ENCODE measurements at regions not wholly inside any gene's neighbourhood (a gene's known extent, or its start where the extent isn't known, plus 50 kb on each side); places are given as distances from the start of the nearest gene placed in this dataset.
A peak's percentile ranks its signal among the peaks of the same experiment; 100 is the strongest.
"Not testable (repeated sequence)": the region's sequence is repeated elsewhere in the genome, so short reads cannot be mapped to it uniquely, and the experiment has no call there.

DNA sequence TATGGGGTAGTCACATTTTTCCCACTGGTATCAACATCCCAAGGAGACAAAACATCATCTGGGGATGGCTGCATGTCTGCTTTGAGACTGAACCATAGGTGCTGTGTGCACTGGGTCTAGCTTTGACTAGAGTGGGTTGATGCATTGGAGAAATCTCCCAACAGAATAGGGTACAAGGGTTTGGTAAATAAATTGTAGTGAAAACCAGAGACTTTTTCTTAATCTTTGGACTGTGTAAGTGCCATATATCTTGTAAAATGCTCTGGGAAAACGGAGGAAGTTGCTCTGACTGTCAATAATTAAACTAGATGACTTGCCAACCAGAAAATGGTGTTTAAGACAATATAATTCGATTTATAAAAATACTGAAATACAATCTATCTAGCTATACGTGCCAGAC is 1064.0 kb upstream of the SLIT2 start:
- Histone ChIP-seq H3K27me3 (no peaks in the 10 kb centered on the region), H3K4me1 (peaks cover 2% of the 10 kb centered on the region; the same call in 1 of the 2 replicates), H3K27ac (no peak overlapping the region), H3K4me3 (no peak overlapping the region), H3K36me3 (no peaks in the 10 kb centered on the region), H3K9me3 (replicated peaks) (no peaks in the 10 kb centered on the region)
- DNase-seq = no peak

DNA sequence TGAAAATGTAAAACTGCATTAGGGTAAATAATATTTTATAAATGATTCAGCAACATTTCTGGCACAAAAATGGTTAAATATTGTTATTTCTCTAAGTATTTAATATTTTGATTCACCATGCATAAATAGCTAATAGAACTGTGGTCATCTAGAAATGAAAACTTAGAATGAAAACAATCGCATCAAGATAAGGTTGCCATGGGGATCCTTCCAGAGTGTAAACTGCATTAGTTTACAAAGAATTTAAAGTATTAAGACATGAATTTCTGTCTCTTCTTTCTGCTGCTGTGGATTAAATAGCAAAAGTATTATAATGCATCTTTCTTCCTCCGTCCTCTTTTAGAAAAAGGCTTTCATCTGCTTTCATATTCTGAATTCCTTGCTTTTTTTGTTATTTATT is 1064.6 kb upstream of the SLIT2 start:
- DNase-seq = no peak
- Histone ChIP-seq H3K27me3 (no peaks in the 10 kb centered on the region), H3K36me3 (no peaks in the 10 kb centered on the region), H3K4me3 (no peak overlapping the region), H3K9me3 (replicated peaks) (no peaks in the 10 kb centered on the region), H3K4me1 (peaks cover 2% of the 10 kb centered on the region; the same call in 1 of the 2 replicates), H3K27ac (no peak overlapping the region)

- H3K4me3 ChIP-seq; H3K36me3 ChIP-seq; H3K27ac ChIP-seq; H3K27me3 ChIP-seq; DNase-seq; H3K9me3 ChIP-seq (replicated peaks); H3K4me1 ChIP-seq: not testable (repeated sequence)
Observed at GRCh38 chr4:19181631-19182030, 1070.1 kb upstream of the SLIT2 start.

DNA sequence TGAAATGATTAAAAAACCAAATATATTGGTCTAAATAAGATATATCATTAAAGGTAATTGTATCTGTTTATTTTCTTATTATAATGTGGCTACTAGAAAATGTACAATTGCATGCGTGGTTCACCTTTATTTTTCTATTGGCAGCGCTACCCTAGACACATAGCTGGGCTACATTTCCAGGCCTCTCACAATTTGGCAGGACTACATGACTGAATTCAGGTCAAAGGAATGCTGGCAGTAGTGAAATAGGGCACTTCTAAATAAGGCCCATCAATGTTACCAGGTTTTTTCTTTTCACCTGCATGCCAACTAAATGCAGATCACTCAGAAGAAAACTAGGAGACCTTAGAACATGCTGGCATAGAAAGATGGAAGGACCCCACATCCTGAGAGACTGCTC is 1072.9 kb upstream of the SLIT2 start:
- Histone ChIP-seq H3K36me3 (no peaks in the 10 kb centered on the region), H3K4me3 (no peak overlapping the region), H3K27me3 (no peaks in the 10 kb centered on the region), H3K9me3 (replicated peaks) (no peaks in the 10 kb centered on the region), H3K4me1 (peaks cover 7% of the 10 kb centered on the region; the same call in 1 of the 2 replicates), H3K27ac (no peak overlapping the region)
- no peak for DNase-seq

- no peak for DNase-seq
- no peaks in the 10 kb centered on the region for H3K36me3 ChIP-seq
- H3K9me3 ChIP-seq (replicated peaks) = no peaks in the 10 kb centered on the region
- no peak overlapping the region for H3K4me3 ChIP-seq
- no peaks in the 10 kb centered on the region for H3K27me3 ChIP-seq
- no peak overlapping the region for H3K27ac ChIP-seq
- H3K4me1 ChIP-seq = peaks cover 7% of the 10 kb centered on the region; the same call in 1 of the 2 replicates
Observed at GRCh38 chr4:19177616-19178015, 1074.1 kb upstream of the SLIT2 start.

DNA sequence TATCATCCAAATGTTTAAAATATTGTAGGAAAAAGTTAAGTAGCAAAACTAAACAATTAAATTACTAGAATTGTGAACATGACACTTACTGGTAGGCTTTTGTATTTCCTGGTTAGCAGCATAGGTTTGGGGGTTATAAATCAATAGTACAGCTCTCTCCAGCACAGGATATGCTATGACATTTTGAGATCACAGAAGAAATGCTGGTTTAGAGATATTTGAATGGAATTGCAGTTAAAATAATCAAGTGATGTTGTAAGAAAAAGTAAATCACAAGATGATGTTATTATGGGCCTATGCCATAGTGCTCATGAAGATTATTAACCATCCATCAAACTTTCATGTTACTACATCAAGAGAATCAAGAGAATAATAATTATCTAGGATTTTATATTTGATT is 1079.9 kb upstream of the SLIT2 start:
- Histone ChIP-seq H3K4me3 (no peak overlapping the region), H3K27me3 (0 out of 2 replicates have a peak, but pooled peaks cover 3% of the 10 kb centered on the region), H3K9me3 (replicated peaks) (no peaks in the 10 kb centered on the region), H3K4me1 (no peaks in the 10 kb centered on the region), H3K27ac (no peak overlapping the region), H3K36me3 (no peaks in the 10 kb centered on the region)
- DNase-seq = no peak

DNA sequence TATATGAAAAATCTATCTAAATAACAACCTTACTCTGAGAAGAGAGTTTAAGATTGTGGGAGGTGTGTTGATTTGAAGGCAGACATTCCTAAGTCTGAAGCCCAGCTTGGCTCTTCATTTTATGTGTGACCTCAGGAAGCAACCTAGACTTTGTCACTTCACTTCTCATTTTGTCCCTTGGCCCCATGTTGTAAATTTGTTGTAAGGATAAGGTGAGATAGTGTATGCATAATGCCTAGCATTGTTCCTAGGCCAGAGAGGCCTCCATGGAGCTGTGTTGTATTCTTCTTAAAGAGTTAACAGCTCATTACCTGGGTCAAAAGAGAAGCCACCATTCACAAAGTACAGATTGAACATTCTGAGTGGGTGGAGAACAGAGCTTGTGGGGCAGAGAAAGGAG is 1084.4 kb upstream of the SLIT2 start:
- H3K4me3 ChIP-seq = no peak overlapping the region
- no peaks in the 10 kb centered on the region for H3K36me3 ChIP-seq
- H3K27me3 ChIP-seq = 0 out of 2 replicates have a peak, but pooled peaks cover 3% of the 10 kb centered on the region
- H3K9me3 ChIP-seq (replicated peaks) = no peaks in the 10 kb centered on the region
- no peaks in the 10 kb centered on the region for H3K4me1 ChIP-seq
- H3K27ac ChIP-seq = no peak overlapping the region
- no peak for DNase-seq

- no peaks in the 10 kb centered on the region for H3K9me3 ChIP-seq (replicated peaks)
- no peak overlapping the region for H3K27ac ChIP-seq
- H3K4me1 ChIP-seq = peaks cover 3% of the 10 kb centered on the region
- H3K4me3 ChIP-seq = no peak overlapping the region
- no peaks in the 10 kb centered on the region for H3K36me3 ChIP-seq
- no peaks in the 10 kb centered on the region for H3K27me3 ChIP-seq
- no peak for DNase-seq
Observed at GRCh38 chr4:19164334-19164733, 1087.4 kb upstream of the SLIT2 start.

DNA sequence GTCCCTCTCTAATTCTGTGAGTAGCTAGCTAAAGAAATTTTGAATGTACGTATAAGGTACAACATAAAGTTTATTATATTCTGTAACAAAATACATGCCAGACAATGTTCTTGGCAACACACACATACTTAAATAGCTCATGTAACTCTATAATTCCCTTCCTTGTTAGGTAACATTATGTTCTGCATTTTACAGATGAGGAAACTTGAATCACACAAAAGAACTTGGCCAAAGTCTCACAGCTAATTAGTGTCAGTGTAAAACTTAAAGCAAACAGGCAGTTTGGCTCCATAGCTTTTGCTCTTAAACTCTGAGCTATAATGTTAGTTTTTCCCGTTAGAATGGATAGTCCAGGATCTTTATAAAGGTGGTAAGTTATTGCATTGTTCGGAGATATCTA is 1091.8 kb upstream of the SLIT2 start:
- Histone ChIP-seq H3K9me3 (replicated peaks) (no peaks in the 10 kb centered on the region), H3K27ac (no peak overlapping the region; the same call in 1 of the 2 replicates), H3K4me1 (peaks cover 19% of the 10 kb centered on the region), H3K36me3 (no peaks in the 10 kb centered on the region), H3K27me3 (no peaks in the 10 kb centered on the region), H3K4me3 (no peak overlapping the region)
- no peak for DNase-seq

DNA sequence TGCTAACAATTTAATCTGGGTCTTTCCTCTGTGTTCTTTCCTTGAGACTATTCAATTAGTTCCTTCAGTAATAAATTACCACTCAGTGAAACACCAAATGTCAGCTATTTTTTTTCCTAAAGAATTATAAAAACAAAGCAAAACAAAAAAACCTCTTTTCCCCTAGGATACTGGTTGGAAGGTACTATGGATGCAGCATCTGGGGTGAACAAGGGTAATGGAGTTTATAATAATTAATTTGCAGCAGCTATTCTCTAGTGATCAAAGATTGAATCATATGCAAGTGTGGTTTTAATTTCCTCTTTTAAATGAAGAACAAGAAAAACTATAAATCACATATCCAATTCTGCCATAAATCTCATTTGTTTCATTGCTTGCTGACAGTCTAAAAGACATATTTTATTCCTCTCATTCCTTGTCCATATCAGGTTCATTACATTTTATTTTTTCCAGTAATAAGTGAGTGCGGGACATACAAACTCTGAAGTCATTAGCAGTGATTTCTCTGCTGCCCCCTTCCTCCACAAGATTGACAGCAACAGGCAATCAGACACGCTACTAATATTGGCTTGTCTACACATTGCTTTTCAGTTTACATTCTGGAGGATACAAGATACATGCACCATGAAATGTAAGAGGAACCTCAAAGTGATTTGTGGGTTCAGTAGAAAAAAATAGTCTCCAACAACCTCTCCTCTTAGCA is 1093.4 kb upstream of the SLIT2 start:
- H3K36me3 ChIP-seq = no peaks in the 10 kb centered on the region
- peak overlapping the region; percentile 66 for H3K27ac ChIP-seq
- no peak overlapping the region; the same call in 1 of the 2 replicates for H3K4me3 ChIP-seq
- H3K27me3 ChIP-seq = no peaks in the 10 kb centered on the region
- DNase-seq = peak; percentile 68 to 83
- peaks cover 19% of the 10 kb centered on the region for H3K4me1 ChIP-seq
- no peaks in the 10 kb centered on the region for H3K9me3 ChIP-seq (replicated peaks)

DNA sequence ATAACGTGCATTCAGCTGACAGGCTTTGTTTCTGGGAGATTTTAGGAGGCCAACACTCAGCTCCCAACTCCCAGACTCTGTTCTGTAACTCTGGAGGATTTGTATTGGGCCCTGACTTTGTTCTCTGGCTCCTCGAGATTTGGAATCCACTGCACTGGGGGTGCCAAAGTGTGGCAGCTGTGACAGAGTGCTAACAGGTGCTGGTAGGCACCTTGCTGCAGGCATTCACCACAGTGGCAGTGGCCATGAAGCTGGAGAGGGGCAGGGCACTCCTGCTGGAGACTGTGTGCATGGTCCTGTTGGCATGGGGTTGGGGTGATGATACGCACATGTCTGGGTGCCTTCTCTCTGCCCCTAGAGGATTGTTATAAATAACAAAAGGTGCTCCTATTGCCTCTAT is 1094.9 kb upstream of the SLIT2 start:
- H3K27ac ChIP-seq = no peak overlapping the region
- DNase-seq = peak; percentile 60 to 67
- peaks cover 19% of the 10 kb centered on the region for H3K4me1 ChIP-seq
- no peak overlapping the region for H3K4me3 ChIP-seq
- H3K27me3 ChIP-seq = no peaks in the 10 kb centered on the region
- no peaks in the 10 kb centered on the region for H3K36me3 ChIP-seq
- H3K9me3 ChIP-seq (replicated peaks) = no peaks in the 10 kb centered on the region

DNA sequence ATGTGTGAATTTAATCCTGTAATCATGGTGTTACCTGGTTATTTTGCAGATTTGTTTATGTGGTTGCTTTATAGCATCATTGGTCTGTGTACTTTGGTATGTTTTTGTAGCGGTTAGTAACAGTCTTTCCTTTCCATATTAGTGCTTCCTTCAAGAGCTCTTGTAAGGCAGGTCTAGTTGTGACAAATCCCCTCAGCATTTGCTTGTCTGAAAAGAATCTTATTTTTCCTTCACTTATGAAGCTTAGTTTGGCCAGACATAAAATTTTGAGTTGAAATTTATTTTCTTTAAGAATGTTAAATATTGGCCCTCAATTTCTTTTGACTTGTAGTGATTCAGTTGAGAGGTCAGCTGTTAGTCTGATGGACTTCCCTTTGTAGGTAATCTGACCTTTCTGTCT is 1096.1 kb upstream of the SLIT2 start:
- Histone ChIP-seq H3K27me3 (no peaks in the 10 kb centered on the region), H3K9me3 (replicated peaks) (no peaks in the 10 kb centered on the region), H3K27ac (no peak overlapping the region), H3K4me3 (no peak overlapping the region), H3K4me1 (peaks cover 19% of the 10 kb centered on the region), H3K36me3 (no peaks in the 10 kb centered on the region)
- DNase-seq = no peak

GRCh38 chr4:19154267-19154666 is 1097.4 kb upstream of the SLIT2 start:
- DNase-seq; H3K27me3 ChIP-seq; H3K27ac ChIP-seq; H3K9me3 ChIP-seq (replicated peaks); H3K4me3 ChIP-seq; H3K36me3 ChIP-seq: not testable (repeated sequence)
- peaks cover 25% of the 10 kb centered on the region for H3K4me1 ChIP-seq

GRCh38 chr4:19152264-19152663 is 1099.4 kb upstream of the SLIT2 start:
- Histone ChIP-seq H3K27me3 (no peaks in the 10 kb centered on the region), H3K36me3 (no peaks in the 10 kb centered on the region), H3K4me1 (peaks cover 10% of the 10 kb centered on the region; the same call in 1 of the 2 replicates), H3K27ac (no peak overlapping the region), H3K9me3 (replicated peaks) (no peaks in the 10 kb centered on the region), H3K4me3 (no peak overlapping the region)
- no peak for DNase-seq

GRCh38 chr4:19151684-19152083 is 1100.0 kb upstream of the SLIT2 start:
- Histone ChIP-seq H3K27me3 (no peaks in the 10 kb centered on the region), H3K27ac (no peak overlapping the region), H3K4me3 (no peak overlapping the region), H3K4me1 (peaks cover 10% of the 10 kb centered on the region; the same call in 1 of the 2 replicates), H3K36me3 (no peaks in the 10 kb centered on the region), H3K9me3 (replicated peaks) (no peaks in the 10 kb centered on the region)
- DNase-seq = no peak

DNA sequence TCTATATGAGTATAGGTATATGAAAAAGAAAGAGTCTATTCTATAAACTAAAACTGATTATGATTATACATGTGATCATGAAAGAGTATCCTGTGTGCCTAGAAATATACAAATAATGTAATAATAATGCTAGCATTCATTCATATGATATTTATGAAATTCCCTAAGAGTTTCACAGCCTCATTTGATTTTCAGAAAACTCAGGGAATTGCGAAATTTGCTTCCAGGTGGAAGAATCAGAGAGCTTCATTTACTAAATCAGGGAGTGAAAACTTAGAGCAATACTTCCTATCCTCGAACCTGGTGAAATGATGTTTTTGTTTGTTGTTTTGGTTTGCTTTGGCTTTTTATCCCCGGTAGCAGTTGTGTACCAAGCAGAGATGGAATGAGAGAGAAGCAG is 1105.7 kb upstream of the SLIT2 start:
- H3K4me1 ChIP-seq = peaks cover 10% of the 10 kb centered on the region; the same call in 1 of the 2 replicates
- no peak overlapping the region for H3K4me3 ChIP-seq
- no peaks in the 10 kb centered on the region for H3K9me3 ChIP-seq (replicated peaks)
- H3K27me3 ChIP-seq = no peaks in the 10 kb centered on the region
- 0 out of 2 replicates have a peak, but pooled peaks cover 2% of the 10 kb centered on the region for H3K36me3 ChIP-seq
- DNase-seq = no peak
- H3K27ac ChIP-seq = no peak overlapping the region

Measured in SJCRH30 (cell line).